Mammary epithelial cell (primary cell): ENCODE measurements at regions not wholly inside any gene's neighbourhood (a gene's known extent, or its start where the extent isn't known, plus 50 kb on each side); places are given as distances from the start of the nearest gene placed in this dataset.

Experiments used
- EZH2 ChIP-seq: IDR thresholded peaks from 2 replicates; pipeline ENCODE4 v1.6.1; 2012; ENCODE audit warnings: low read length, inconsistent platforms, borderline replicate concordance
- TF ChIP-seq, protein P1 (sequence below), 2 donors: IDR thresholded peaks in 1 of 2; conservative IDR thresholded peaks in 1 of 2; 2 replicates each; pipeline ENCODE4 v1.5.1; 2011 to 2012; ENCODE audit warnings: inconsistent platforms in 2 of 2, low read length in 2 of 2, mild to moderate bottlenecking in 2 of 2, control low read depth in 1 of 2, low read depth in 1 of 2; ENCODE audit not compliant: insufficient read depth in 1 of 2; ENCODE audit errors: extremely low read depth in 1 of 2

DNA sequence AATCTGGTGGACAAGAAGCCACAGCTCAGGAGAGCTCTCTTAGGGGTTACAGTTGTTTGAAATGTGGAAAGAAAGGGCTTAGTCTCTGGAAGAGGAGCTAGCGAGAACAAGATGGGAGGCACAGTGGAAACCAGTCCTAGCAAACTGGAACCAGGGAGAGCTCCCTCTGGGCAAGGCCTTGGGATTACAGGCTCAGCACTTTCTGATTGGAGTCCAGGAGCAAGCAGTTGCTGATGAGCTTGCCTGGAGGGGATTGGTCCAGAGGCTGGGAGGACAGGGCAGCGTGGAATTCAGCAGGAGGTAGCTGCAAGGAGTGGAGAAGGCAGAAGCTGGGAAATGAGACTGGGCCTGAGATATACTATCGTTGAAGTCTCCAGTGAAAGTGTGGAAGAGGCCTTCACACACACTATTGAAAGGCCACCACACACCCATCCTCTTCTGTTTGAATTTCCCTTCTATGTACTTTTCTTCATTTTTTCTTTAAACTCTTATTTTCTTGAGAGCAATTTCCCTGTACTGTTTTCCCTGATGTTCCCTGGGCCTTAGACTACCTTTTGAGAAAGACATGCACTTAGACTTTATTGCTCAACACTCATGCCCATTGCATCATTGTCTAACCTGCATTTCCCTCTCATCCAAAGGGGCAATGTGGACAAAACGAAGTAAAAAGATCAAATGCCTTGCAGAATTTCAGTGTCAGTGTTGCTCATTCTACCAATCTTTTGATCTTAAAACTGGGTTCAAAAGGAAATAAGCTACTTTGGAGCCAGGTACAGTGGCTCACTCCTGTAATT is 57.8 kb upstream of the LANCL2 start:
- TF ChIP-seq, protein P1, sequence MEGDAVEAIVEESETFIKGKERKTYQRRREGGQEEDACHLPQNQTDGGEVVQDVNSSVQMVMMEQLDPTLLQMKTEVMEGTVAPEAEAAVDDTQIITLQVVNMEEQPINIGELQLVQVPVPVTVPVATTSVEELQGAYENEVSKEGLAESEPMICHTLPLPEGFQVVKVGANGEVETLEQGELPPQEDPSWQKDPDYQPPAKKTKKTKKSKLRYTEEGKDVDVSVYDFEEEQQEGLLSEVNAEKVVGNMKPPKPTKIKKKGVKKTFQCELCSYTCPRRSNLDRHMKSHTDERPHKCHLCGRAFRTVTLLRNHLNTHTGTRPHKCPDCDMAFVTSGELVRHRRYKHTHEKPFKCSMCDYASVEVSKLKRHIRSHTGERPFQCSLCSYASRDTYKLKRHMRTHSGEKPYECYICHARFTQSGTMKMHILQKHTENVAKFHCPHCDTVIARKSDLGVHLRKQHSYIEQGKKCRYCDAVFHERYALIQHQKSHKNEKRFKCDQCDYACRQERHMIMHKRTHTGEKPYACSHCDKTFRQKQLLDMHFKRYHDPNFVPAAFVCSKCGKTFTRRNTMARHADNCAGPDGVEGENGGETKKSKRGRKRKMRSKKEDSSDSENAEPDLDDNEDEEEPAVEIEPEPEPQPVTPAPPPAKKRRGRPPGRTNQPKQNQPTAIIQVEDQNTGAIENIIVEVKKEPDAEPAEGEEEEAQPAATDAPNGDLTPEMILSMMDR (conservative IDR thresholded peaks at IDR 0.05 in 1 of 2, IDR thresholded peaks at IDR 0.05 in 1 of 2; ENCODE audit: extremely low read depth in 1 of 2, insufficient read depth in 1 of 2, low read depth in 1 of 2, low read length in 2 of 2) = no peak
- no peak for TF ChIP-seq EZH2
